Transverse colon (tissue), 4 donors: ENCODE measurements at regions not wholly inside any gene's neighbourhood (a gene's known extent, or its start where the extent isn't known, plus 50 kb on each side); places are given as distances from the start of the nearest gene placed in this dataset.

Source experiments
- DNase-seq: peaks from one replicate; pipeline ENCODE4 v3.0.0-alpha.2; 2019
- H3K27ac ChIP-seq, 4 donors: fragments of 200-600 bp; sonication (generic); 2 replicates each; pipeline ENCODE4 v1.5.1; 2016 to 2018; ENCODE audit warnings: inconsistent platforms in 4 of 4
- H3K27me3 ChIP-seq: fragments of 200-600 bp; sonication (generic); 2 replicates; pipeline ENCODE4 v1.5.1; 2017; ENCODE audit warnings: inconsistent platforms
- H3K36me3 ChIP-seq, 4 donors: fragments of 200-600 bp; sonication (generic); 2 replicates each; pipeline ENCODE4 v1.5.1; 2017 to 2019; ENCODE audit warnings: inconsistent platforms in 4 of 4
- H3K4me1 ChIP-seq, 4 donors: fragments of 200-600 bp; sonication (generic); 2 replicates each; pipeline ENCODE4 v1.5.1; 2017 to 2020; ENCODE audit warnings: inconsistent platforms in 4 of 4
- H3K4me3 ChIP-seq, 4 donors: fragments of 200-600 bp; sonication (generic); 1 replicate in 1 of 4; 2 replicates in 3 of 4; pipeline versions ENCODE4 v1.5.1 to v1.6.1; 2017 to 2019; ENCODE audit warnings: inconsistent platforms in 4 of 4
- H3K9me3 ChIP-seq, 2 donors: fragments of 200-600 bp; sonication (generic); 2 replicates each; pipeline ENCODE4 v1.5.1; 2017 to 2019; ENCODE audit warnings: inconsistent platforms in 2 of 2
- CTCF ChIP-seq, 5 experiments: fragments of 200-600 bp in 3 of 5; fragments of 450-650 bp in 2 of 5; sonication (generic) in 3 of 5; IDR thresholded peaks; 1 replicate in 2 of 5; 2 replicates in 3 of 5; pipeline ENCODE4 v1.5.1; 2016 to 2017; ENCODE audit warnings: antibody characterized with exemption in 5 of 5, inconsistent platforms in 3 of 5, mild to moderate bottlenecking in 2 of 5, moderate library complexity in 1 of 5
- EP300 ChIP-seq: sonication (generic); formaldehyde crosslinking; IDR thresholded peaks from one replicate; pipeline ENCODE4 v1.6.1; 2017; ENCODE audit warnings: antibody characterized with exemption, low read depth
- POLR2A ChIP-seq: fragments of 450-650 bp; IDR thresholded peaks from one replicate; pipeline ENCODE4 v1.6.1; 2016; ENCODE audit warnings: antibody characterized with exemption, mild to moderate bottlenecking, moderate library complexity
- POLR2AphosphoS5 ChIP-seq, 3 donors: sonication (generic); formaldehyde crosslinking; IDR thresholded peaks; one replicate each; pipeline ENCODE4 v1.6.1; 2016; ENCODE audit warnings: antibody characterized with exemption in 3 of 3
- WGBS, 2 donors: methylation state at CpG; one replicate each; pipeline ENCODE4 v1.1.5; 2018; ENCODE audit warnings: low coverage in 1 of 2; 5-methylcytosine and 5-hydroxymethylcytosine counted together
- in situ Hi-C, 4 donors: fragments of 200-750 bp; cut with MboI; loops; one replicate each; pipeline versions ENCODE4 v1.15.0 to v1.15.1; 2017; ENCODE audit warnings: low sequenced_read_pairs in 3 of 4, low pct_ligation_motif_present in 1 of 4, low pct_unique_long_range_greater_than_20kb in 1 of 4
- intact Hi-C: fragments of 100-400 bp; cut with DNase I; formaldehyde crosslinking; loops from one replicate; pipeline ENCODE4 v1.15.1; 2023; ENCODE audit warnings: low total_unique reads

GRCh38 chr19:30620354-30620753, 248.2 kb downstream of the ZNF536 start:
- 86 to 87% methylated on average over 2 to 4 of the region's 4 CpGs for WGBS, 2 donors
- no peaks in the 10 kb centered on the region for H3K27me3 ChIP-seq
- TF ChIP-seq CTCF (IDR thresholded peaks at IDR 0.05) = no peak
- TF ChIP-seq POLR2AphosphoS5 (IDR thresholded peaks at IDR 0.05) = no peak
- TF ChIP-seq EP300 = no peak
- TF ChIP-seq POLR2A = no peak
- peaks cover 0 to 3% of the 10 kb centered on the region in 2 donors for H3K9me3 ChIP-seq
- DNase-seq = no peak
- H3K27ac ChIP-seq = no peak overlapping the region
- intact Hi-C loops = no loop called here
- no peaks in the 10 kb centered on the region for H3K4me1 ChIP-seq
- H3K4me3 ChIP-seq = no peak overlapping the region
- in situ Hi-C loops = no loop called here
- H3K36me3 ChIP-seq = no peaks in the 10 kb centered on the region

- in situ Hi-C loops (no loop called here), intact Hi-C loops (no loop called here)
- DNase-seq = no peak
- Histone ChIP-seq H3K27ac (no peak overlapping the region), H3K4me3 (no peak overlapping the region), H3K36me3 (no peaks in the 10 kb centered on the region), H3K4me1 (no peaks in the 10 kb centered on the region), H3K9me3 (no peaks in the 10 kb centered on the region), H3K27me3 (no peaks in the 10 kb centered on the region)
- WGBS, 2 donors = 80 to 87% methylated on average over 2 of the region's 2 CpGs
- no peak for TF ChIP-seq POLR2A
- TF ChIP-seq EP300 = no peak
- TF ChIP-seq POLR2AphosphoS5 (IDR thresholded peaks at IDR 0.05) = no peak
- TF ChIP-seq CTCF (IDR thresholded peaks at IDR 0.05) = no peak
These were observed 237.6 kb downstream of the ZNF536 start for GRCh38 chr19:30609656-30610270.

GRCh38 chr19:30608471-30608870, 236.3 kb downstream of the ZNF536 start:
- TF ChIP-seq POLR2AphosphoS5 (IDR thresholded peaks at IDR 0.05) = no peak
- TF ChIP-seq CTCF (IDR thresholded peaks at IDR 0.05) = no peak
- TF ChIP-seq POLR2A = no peak
- TF ChIP-seq EP300 = no peak
- H3K27me3 ChIP-seq = no peaks in the 10 kb centered on the region
- in situ Hi-C loops = no loop called here
- no peaks in the 10 kb centered on the region for H3K36me3 ChIP-seq
- no peak for DNase-seq
- no peaks in the 10 kb centered on the region for H3K9me3 ChIP-seq
- H3K4me3 ChIP-seq = no peak overlapping the region
- no peak overlapping the region for H3K27ac ChIP-seq
- H3K4me1 ChIP-seq = no peaks in the 10 kb centered on the region
- intact Hi-C loops = no loop called here
- WGBS, 2 donors = 93% methylated on average over 1 of the region's 1 CpG; no CpG with 5 or more reads in 1 of the 2 donors
